Hypothalamus (tissue), 51 donors: ENCODE measurements at regions not wholly inside any gene's neighbourhood (a gene's known extent, or its start where the extent isn't known, plus 50 kb on each side); places are given as distances from the start of the nearest gene placed in this dataset.
"Not testable (repeated sequence)": the region's sequence is repeated elsewhere in the genome, so short reads cannot be mapped to it uniquely, and the experiment has no call there.

ENCODE experiments used
- DNase-seq, 51 donors: peaks; one replicate each; lab custom pipeline; 2025; lab: John Stamatoyannopoulos, UW

DNA sequence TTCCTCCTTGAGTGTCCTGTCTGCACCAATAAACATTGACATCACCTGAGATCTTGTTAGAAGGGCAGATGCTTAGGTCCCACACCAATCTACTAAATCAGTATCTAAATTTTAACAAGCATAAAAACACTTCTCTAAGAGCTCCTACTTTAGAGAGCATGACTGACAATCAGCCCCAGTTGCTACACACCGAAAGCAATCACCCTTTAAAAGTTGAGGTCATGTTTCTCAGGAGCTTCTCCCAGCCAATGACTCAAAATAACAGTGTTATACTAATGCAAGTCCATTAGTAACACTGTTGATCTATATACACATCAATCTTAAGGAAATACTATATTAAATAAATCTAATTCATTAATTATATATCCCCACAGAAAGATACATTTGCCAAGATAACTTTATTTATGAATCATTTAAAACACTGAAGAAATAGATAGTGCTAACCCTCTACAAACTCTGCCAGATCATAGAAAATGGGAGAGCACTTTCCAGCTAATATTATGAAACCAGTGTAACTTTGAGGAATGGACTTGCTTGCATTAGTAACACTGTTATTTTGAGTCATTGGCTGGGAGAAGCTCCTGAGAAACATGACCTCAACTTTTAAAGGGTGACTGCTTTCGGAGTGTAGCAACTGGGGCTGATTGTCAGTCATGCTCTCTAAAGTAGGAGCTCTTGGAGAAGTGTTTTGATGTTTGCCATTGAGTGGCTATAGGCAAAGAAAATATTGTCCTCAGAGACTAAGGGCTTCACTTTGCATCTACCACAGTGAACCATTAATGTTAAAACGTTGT, 109.8 kb upstream of the HDX start:
- DNase-seq, result no peak

GRCh38 chrX:84634201-84634782, 132.0 kb upstream of the HDX start:
- DNase-seq, result no peak

DNA sequence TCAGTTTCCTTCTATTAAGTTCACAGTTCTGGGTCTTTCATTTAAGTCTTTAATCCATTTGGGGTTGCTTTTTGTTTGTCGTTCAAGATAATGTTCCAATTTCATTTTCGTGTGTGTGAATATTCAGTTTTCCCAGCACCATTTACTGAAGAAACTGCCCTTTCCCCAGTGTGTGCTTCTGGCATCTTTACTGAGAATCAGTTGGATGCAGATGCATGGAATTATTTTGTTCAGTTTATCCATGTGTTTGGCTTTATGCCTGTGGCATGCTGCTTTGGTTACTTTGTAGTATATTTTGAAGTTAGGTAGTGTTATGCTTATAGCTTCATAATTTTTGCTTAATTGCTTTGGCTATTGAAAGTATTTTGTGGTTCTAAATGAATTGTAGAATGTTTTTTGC, 163.8 kb upstream of the HDX start:
- DNase-seq, result no peak

DNA sequence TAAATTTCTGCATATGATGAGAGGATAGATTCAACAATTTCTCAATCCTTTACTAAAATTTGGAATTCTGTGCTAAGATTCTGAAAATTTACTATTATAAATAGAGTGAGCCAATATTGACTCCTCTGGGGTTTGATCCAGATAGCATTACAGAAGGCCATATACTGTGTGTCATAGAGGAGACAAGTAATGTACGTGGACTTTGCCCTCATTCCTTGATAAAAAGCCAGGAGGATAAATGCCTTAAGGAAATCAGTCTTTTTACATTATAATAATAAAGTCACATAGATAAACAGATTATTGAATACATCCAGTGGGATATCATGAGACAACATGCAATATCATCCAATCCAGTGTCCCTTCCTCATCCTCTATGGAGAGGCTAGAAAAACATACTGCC, 188.0 kb upstream of the HDX start:
- no peak for DNase-seq

GRCh38 chrX:84709987-84710386, 207.7 kb upstream of the HDX start:
- DNase-seq, result no peak

DNA sequence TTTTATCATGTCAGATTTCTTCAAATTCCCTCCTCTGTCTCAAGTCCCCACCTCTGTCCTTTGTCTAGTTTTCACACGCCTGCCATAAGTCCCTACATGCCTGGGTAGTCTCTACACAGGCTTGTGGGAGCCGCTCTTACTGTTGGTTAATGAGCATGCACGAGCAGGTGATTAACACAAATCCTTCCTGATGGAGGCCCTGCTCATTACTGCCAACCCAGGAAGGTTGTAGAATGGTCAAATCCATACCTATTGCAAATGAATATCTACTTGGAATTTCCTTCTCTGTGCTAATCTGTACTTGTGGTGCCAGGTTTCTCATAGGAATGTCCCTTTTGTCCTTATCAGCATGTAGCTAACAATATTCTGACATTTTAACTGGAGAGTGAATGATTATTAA, 208.4 kb upstream of the HDX start:
- no peak for DNase-seq

DNA sequence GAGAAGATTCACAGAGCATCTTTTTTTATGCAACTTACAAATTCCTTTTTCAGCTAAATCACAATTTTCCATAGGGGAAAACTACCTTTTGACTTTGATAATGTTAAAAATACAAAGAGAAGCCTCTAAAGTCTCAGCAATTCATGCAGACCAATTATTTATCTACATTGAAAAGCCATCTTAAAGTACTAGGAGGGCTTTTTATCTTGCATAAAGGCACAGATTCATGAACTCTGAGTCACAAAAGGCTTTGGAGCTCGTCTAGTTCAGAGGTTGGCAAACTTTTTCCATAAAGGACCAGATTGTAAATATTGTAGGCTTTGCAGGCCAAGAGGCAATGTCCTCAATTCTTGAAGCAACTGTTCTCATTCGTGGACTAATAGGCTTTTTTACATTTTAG, 210.4 kb upstream of the HDX start:
- DNase-seq, result no peak

DNA sequence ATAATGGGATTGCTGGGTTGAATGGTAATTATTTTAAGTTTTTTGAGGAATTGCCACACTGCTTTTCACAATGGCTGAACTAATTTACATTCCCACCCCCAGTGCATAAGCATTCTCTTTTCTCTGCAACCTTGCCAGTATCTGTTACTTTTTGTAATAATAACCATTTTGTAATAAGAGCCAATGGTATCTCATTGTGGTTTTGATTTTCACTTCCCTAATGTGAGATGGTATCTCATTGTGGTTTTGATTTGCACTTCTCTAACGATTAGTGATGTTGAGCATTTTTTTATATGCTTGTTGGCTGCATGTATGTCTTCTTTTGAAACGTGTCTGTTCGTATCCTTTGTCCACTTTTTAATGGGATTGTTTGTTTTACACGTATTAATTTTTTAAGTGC, 213.1 kb upstream of the HDX start:
- DNase-seq, result no peak

DNA sequence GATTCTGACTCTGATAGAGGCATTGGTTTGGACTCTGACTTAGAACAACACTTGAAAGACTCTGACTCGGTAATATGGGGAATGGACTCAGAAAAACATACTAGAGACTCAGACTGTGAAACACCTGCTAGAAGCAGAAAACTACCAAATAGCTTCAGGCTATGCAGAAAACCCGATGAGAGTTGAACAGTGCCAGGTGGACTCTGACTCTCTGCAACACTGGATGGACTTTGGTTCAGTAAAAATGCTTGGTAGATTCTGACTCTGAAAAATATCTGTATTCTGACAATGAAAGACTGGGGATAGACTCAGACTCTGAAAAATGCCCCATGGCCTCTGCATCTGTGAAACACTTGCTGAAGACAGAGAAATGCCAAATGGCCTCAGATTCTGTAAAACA, 215.1 kb upstream of the HDX start:
- no peak for DNase-seq

DNA sequence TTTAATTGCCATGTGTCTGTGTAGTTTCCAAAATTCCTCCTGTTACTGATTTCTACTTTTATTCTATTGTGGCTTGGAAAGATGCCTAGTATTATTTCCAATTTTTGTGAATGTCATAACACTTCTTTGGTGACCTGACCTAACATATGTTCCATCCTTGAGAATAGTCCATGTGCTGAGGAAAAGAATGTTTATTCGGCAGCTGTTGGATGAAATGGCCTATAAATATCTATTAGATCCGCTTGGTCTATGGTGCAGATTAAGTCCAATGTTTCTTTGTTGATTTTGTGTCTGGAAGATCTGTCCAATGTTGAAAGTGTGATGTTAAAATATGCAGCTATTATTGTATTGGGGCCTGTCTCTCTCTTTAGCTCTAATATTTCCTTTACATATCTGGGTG, 219.2 kb upstream of the HDX start:
- no peak for DNase-seq

- no peak for DNase-seq
Measured at GRCh38 chrX:84724576-84724975, 222.3 kb upstream of the HDX start.

- DNase-seq, result no peak
Measured at GRCh38 chrX:84729408-84729807, 227.2 kb upstream of the HDX start.

- peak in 12 of 51 donors; percentile 0 to 9 (median 0) for DNase-seq
Measured at GRCh38 chrX:84729809-84730208, 227.6 kb upstream of the HDX start.

DNA sequence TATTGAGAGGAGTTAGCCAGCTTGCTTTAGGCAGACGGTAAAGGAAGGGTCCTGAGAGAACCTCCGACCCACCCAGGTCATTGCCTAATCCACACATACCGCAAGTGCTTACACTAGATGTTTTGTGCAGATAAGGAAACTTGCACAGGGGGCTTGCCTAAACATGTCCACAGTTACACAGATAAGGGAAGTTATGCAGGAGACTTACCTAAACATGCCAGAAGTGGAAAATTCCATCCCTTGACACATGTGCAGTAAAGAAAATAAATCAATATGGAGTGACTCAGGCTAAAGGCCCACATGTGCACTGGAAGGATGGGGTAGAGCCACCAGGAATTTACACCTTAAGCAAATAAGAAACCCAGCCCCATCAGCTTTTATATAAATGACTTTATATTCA, 232.8 kb upstream of the HDX start:
- no peak for DNase-seq

DNA sequence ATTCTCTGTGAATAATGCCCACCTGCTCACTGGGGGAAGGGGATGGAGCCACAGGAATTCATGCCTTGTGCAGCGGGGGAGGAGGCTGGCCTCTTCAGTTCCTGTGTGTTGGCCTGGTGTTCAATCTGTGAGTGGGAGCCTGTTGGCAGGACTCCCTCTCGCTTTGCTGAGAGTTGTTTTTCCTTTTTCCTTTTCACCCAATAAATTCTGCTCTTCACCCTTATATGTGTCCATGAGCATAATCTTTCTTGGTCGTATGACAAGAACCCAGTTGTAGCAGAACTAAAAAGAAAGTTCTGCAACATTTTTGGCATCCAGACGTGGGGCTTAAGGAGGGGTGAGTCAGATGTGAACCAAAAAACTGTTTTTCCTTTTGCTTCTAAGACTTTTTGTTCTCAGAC, 235.2 kb upstream of the HDX start:
- DNase-seq, result no peak

- DNase-seq, result no peak
Measured at GRCh38 chrX:84747516-84747915, 245.3 kb upstream of the HDX start.

DNA sequence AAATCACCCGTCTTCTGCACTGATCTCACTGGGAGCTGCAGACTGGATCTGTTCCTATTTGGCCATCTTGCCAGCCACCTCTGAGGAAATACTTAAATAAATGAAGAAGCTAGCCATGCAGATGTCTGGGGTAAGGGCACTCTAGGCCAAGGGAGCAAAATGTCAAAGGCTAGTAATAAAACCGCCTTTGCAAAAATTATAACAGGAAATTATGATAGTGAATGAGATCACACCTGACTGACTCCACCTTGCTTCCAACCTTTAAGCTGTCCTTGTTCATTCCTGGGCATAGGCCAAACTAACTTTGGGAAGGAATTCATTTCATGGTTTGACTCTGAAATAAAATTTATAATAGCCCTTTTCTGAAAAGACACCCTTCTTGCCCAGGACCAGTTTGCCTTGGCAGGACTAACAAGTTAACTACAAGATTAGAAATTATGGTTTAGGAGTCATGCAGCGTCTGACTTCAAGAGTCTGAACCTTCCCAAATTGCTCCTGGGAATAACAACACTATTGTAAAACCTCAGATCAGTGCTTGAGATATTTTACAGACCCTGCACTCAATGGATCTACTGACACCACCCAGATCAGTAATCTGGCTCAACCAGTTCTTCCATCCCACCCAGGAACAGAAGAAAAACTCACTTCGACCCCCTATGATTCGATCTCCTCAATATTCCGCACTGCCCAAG, 246.9 kb upstream of the HDX start:
- DNase-seq, result no peak

GRCh38 chrX:84760560-84760959, 243.1 kb upstream of the APOOL start:
- DNase-seq, result no peak

GRCh38 chrX:84796321-84796720, 207.4 kb upstream of the APOOL start:
- DNase-seq, result no peak

DNA sequence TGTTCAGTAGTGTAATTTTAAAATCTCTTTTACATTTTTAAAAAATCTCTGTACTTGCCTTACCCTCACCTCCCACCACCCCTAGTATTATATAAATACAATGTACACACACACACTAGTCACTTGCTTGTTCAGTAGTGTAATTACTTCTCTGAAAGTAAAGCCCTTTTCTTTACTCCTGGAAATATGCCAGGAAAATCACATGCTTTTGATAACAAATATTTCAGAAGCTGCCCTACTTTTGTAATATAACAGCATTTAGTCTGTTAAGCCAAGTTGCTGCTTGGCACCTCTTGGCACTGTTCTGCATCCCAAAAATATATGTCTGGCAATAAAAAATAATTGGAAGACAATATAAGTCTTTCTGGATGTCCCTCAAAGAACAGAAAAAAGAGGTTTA, 172.8 kb upstream of the APOOL start:
- DNase-seq, result no peak

DNA sequence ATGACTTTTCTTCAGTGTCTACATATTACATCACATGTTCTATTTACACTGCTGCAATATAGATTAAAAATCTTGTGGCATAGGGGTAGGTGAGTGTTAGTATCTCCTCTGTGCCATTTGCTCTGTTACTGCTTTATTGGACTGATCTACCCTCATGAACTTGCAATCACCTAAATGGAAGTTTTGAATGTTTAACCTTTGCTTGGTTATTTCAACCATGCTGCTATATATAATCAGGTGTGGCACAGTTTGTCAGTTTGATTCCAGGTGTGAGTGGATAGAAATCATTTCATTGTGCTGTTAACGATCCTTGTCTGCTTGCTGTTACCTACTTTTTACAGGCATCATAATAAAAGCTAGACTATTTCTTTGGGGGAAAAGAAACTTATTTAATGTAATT, 157.1 kb upstream of the APOOL start:
- not testable (repeated sequence) for DNase-seq

DNA sequence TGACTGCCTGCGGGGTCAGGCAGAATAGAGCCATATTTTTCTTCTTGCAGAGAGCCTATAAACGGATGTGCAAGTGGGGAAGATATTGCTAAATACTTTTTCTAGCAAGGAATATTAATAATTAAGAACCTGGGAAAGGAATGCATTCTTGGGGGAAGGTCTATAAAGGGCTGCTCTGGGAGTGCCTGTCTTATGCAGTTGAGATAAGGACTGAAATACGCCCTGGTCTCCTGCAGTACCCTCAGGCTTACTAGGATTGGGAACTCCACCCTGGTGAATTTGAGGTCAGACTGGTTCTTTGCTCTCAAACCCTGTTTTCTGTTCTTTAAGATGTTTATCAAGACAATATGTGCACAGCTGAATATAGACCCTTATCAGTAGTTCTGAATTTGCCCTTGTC, 152.5 kb upstream of the APOOL start:
- not testable (repeated sequence) for DNase-seq
